Lung (tissue), 11 donors: ENCODE measurements at regions not wholly inside any gene's neighbourhood (a gene's known extent, or its start where the extent isn't known, plus 50 kb on each side); places are given as distances from the start of the nearest gene placed in this dataset.
A peak's percentile ranks its signal among the peaks of the same experiment; 100 is the strongest.

Experiments
- ATAC-seq: fragments of 200-7000 bp; cut with Tn5 transposase; one replicate; pipeline ENCODE4 v1.9.1; 2020; ENCODE audit warnings: moderate number of reproducible peaks; ENCODE audit not compliant: insufficient read depth, low FRiP score
- DNase-seq, 3 donors: peaks; one replicate each; pipeline ENCODE4 v3.0.0-alpha.2; 2013 to 2017
- H3K27ac ChIP-seq, 2 donors: one replicate each; pipeline ENCODE4 v1.5.1; 2013; ENCODE audit warnings: mild to moderate bottlenecking in 2 of 2, moderate library complexity in 2 of 2, control low read depth in 1 of 2, inconsistent platforms in 1 of 2, low read depth in 1 of 2, low read length in 1 of 2
- H3K27me3 ChIP-seq, 3 donors: one replicate each; pipeline ENCODE4 v1.5.1; 2013; ENCODE audit warnings: low read length in 2 of 3; ENCODE audit not compliant: control insufficient read depth in 3 of 3, insufficient read depth in 3 of 3
- H3K36me3 ChIP-seq, 4 donors: one replicate each; pipeline ENCODE4 v1.5.1; 2013; ENCODE audit warnings: low read length in 4 of 4, mild to moderate bottlenecking in 1 of 4, moderate library complexity in 1 of 4; ENCODE audit not compliant: control insufficient read depth in 4 of 4, insufficient read depth in 4 of 4
- H3K4me1 ChIP-seq, 5 donors: one replicate each; pipeline ENCODE4 v1.5.1; 2013; ENCODE audit warnings: low read length in 5 of 5, mild to moderate bottlenecking in 2 of 5, moderate library complexity in 1 of 5; ENCODE audit not compliant: control insufficient read depth in 5 of 5, insufficient read depth in 5 of 5
- H3K4me3 ChIP-seq: one replicate; pipeline ENCODE4 v1.5.1; 2013; ENCODE audit warnings: mild to moderate bottlenecking, control low read depth, moderate library complexity
- H3K9ac ChIP-seq, 2 donors: one replicate each; pipeline ENCODE4 v1.5.1; 2013; ENCODE audit warnings: low read length in 2 of 2, control low read depth in 1 of 2; ENCODE audit not compliant: insufficient read depth in 1 of 2
- H3K9me3 ChIP-seq, 4 donors: one replicate each; pipeline ENCODE4 v1.5.1; 2013; ENCODE audit warnings: low read length in 3 of 4, mild to moderate bottlenecking in 1 of 4, moderate library complexity in 1 of 4; ENCODE audit not compliant: control insufficient read depth in 4 of 4, insufficient read depth in 3 of 4
- CTCF ChIP-seq: IDR thresholded peaks from 2 replicates; pipeline ENCODE4 v1.5.1; 2012; ENCODE audit warnings: mild to moderate bottlenecking; ENCODE audit errors: control extremely low read depth, extremely low read depth
- WGBS, 2 donors: extraction: QIAGEN DNeasy Blood & Tissue Kit; methylation state at CpG; one replicate each; pipeline ENCODE4 v1.1.7; 2013; 5-methylcytosine and 5-hydroxymethylcytosine counted together
- donor health status: control.
- donor health status: control.
- donor health status: Bipolar disorder and iron deficiency.
- donor health status: healthy.
- donor health status: DM: yes; HTN: yes; CAD: no.

- DNase-seq (no peak), ATAC-seq (no peak)
- H3K36me3 ChIP-seq = no peaks in the 10 kb centered on the region
- no peak for TF ChIP-seq CTCF
- H3K4me3 ChIP-seq = no peak overlapping the region
- no peak overlapping the region for H3K27ac ChIP-seq
- no peak overlapping the region for H3K9ac ChIP-seq
- H3K4me1 ChIP-seq = no peaks in the 10 kb centered on the region
- H3K27me3 ChIP-seq = no peaks in the 10 kb centered on the region
- no peaks in the 10 kb centered on the region for H3K9me3 ChIP-seq
These were observed 232.7 kb upstream of the MAP2 start for GRCh38 chr2:209191139-209191538.

GRCh38 chr2:209194717-209195116, 229.1 kb upstream of the MAP2 start:
- Histone ChIP-seq H3K4me3 (no peak overlapping the region), H3K36me3 (no peaks in the 10 kb centered on the region), H3K9me3 (peaks cover 0 to 5% (median 0%) of the 10 kb centered on the region in 4 donors), H3K27me3 (no peaks in the 10 kb centered on the region), H3K9ac (no peak overlapping the region), H3K4me1 (no peaks in the 10 kb centered on the region), H3K27ac (no peak overlapping the region)
- no peak for ATAC-seq
- no peak for TF ChIP-seq CTCF
- WGBS, 2 donors = 72 to 77% methylated on average over 2 of the region's 2 CpGs
- no peak for DNase-seq

GRCh38 chr2:209208211-209208610, 215.6 kb upstream of the MAP2 start:
- TF ChIP-seq CTCF = peak; percentile 21
- Histone ChIP-seq H3K27ac (no peak overlapping the region), H3K9me3 (peaks cover 0 to 3% (median 1%) of the 10 kb centered on the region in 4 donors), H3K36me3 (no peaks in the 10 kb centered on the region), H3K27me3 (no peaks in the 10 kb centered on the region), H3K4me1 (peaks cover 0 to 2% (median 0%) of the 10 kb centered on the region in 5 donors), H3K4me3 (no peak overlapping the region), H3K9ac (no peak overlapping the region)
- 23 to 29% methylated on average over 9 of the region's 9 CpGs for WGBS, 2 donors
- ATAC-seq = no peak
- peak in 2 of 3 donors; percentile 1 to 25 for DNase-seq

- H3K4me1 ChIP-seq = peaks cover 0 to 2% (median 0%) of the 10 kb centered on the region in 5 donors
- H3K36me3 ChIP-seq = no peaks in the 10 kb centered on the region
- TF ChIP-seq CTCF = no peak
- DNase-seq = no peak
- WGBS, 2 donors = 83 to 94% methylated on average over 4 of the region's 4 CpGs
- no peak for ATAC-seq
- H3K27me3 ChIP-seq = no peaks in the 10 kb centered on the region
- H3K27ac ChIP-seq = no peak overlapping the region
- peaks cover 0 to 2% (median 0%) of the 10 kb centered on the region in 4 donors for H3K9me3 ChIP-seq
- H3K4me3 ChIP-seq = no peak overlapping the region
- H3K9ac ChIP-seq = no peak overlapping the region
These were observed 213.9 kb upstream of the MAP2 start for GRCh38 chr2:209209943-209210342.
